HCT116 (cell line): ENCODE measurements at regions not wholly inside any gene's neighbourhood (a gene's known extent, or its start where the extent isn't known, plus 50 kb on each side); places are given as distances from the start of the nearest gene placed in this dataset.
"Not testable (repeated sequence)": the region's sequence is repeated elsewhere in the genome, so short reads cannot be mapped to it uniquely, and the experiment has no call there.

ENCODE experiments used
- ATAC-seq: fragments of 200-7000 bp; cut with Tn5 transposase; 2 replicates; pipeline ENCODE4 v1.9.1; 2020; ENCODE audit warnings: mild to moderate bottlenecking, moderate library complexity
- BruUV-seq: library from RNA; stranded (reverse); fragments of 400-500 nt; replicated peaks from 2 replicates; lab custom pipeline; 2021; lab: Mats Ljungman, UMichigan
- CTCF ChIA-PET: fragments of 300-600 bp; sonication (Branson Sonifier 250); formaldehyde crosslinking; loops from one replicate; lab custom pipeline; 2021; ENCODE audit warnings: antibody characterized with exemption; lab: Charles Lee
- POLR2A ChIA-PET: fragments of 300-600, 350-600 bp; sonication (Branson Sonifier 250); formaldehyde crosslinking; loops from one replicate; lab custom pipeline; 2021; ENCODE audit warnings: antibody characterized with exemption; lab: Charles Lee
- RAD21 ChIA-PET, 2 experiments: fragments of 300-600 bp; sonication (Branson Sonifier 250); formaldehyde crosslinking; loops; one replicate each; lab custom pipeline; 2023; ENCODE audit warnings: low total read pairs in 2 of 2; ENCODE audit not compliant: uncharacterized antibody in 2 of 2, unreplicated experiment in 2 of 2, low non-redundant PET in 1 of 2; lab: Charles Lee
- DNase-seq: peaks from one replicate; pipeline ENCODE4 v3.0.0-alpha.2; 2010; ENCODE audit warnings: low read depth, low spot score
- H2AFZ ChIP-seq: fragments of 200-600 bp; shearing (Covaris generic), sonication (generic); 2 replicates; pipeline ENCODE4 v1.6.1; 2017; ENCODE audit warnings: low read depth, mixed run types, mixed read lengths, antibody characterized with exemption, low read length; ENCODE audit not compliant: poor library complexity, severe bottlenecking
- H3K27ac ChIP-seq: 2 replicates; pipeline ENCODE4 v1.5.1; 2012; ENCODE audit warnings: low read depth, low read length
- H3K27me3 ChIP-seq: fragments of 200-600 bp; sonication (generic); 2 replicates; pipeline ENCODE4 v1.6.1; 2016; ENCODE audit warnings: mixed run types, low read length, mixed read lengths; ENCODE audit not compliant: insufficient read depth
- H3K36me3 ChIP-seq, 2 experiments: fragments of 200-500 bp in 1 of 2; fragments of 200-600 bp in 1 of 2; sonication (Bioruptor generic) in 1 of 2; sonication (generic) in 1 of 2; 2 replicates each; pipeline versions ENCODE4 v1.5.1 to v1.6.1; 2014 to 2016; ENCODE audit warnings: low read length in 2 of 2, inconsistent platforms in 1 of 2, mixed read lengths in 1 of 2, mixed run types in 1 of 2; ENCODE audit not compliant: insufficient read depth in 2 of 2, control insufficient read depth in 1 of 2
- H3K4me1 ChIP-seq, 2 experiments: fragments of 200-600 bp in 1 of 2; sonication (generic) in 1 of 2; 2 replicates each; pipeline versions ENCODE4 v1.5.1 to v1.6.1; 2012 to 2017; ENCODE audit warnings: low read length in 2 of 2, inconsistent platforms in 1 of 2, mild to moderate bottlenecking in 1 of 2, mixed read lengths in 1 of 2, mixed run types in 1 of 2, moderate library complexity in 1 of 2; ENCODE audit not compliant: insufficient read depth in 2 of 2, control insufficient read depth in 1 of 2
- H3K4me2 ChIP-seq: fragments of 200-600 bp; sonication (generic); 2 replicates; pipeline ENCODE4 v1.6.1; 2017; ENCODE audit warnings: mixed run types, low read length, mixed read lengths
- H3K4me3 ChIP-seq, 2 experiments: fragments of 200-600 bp in 1 of 2; sonication (generic) in 1 of 2; replicated peaks in 1 of 2; 2 replicates each; pipeline ENCODE4 v1.5.1; 2011 to 2016; ENCODE audit warnings: low read length in 2 of 2, control low read depth in 1 of 2, low read depth in 1 of 2, mild to moderate bottlenecking in 1 of 2, mixed read lengths in 1 of 2, mixed run types in 1 of 2
- H3K79me2 ChIP-seq: fragments of 200-600 bp; sonication (generic); 2 replicates; pipeline ENCODE4 v1.6.1; 2017; ENCODE audit warnings: mild to moderate bottlenecking, mixed run types, low read length, moderate library complexity, mixed read lengths; ENCODE audit not compliant: insufficient read depth
- H3K9ac ChIP-seq: fragments of 200-600 bp; sonication (generic); 2 replicates; pipeline ENCODE4 v1.6.1; 2016; ENCODE audit warnings: low read length, mixed read lengths
- H3K9me2 ChIP-seq: fragments of 200-600 bp; sonication (generic), shearing (Covaris generic); 2 replicates; pipeline ENCODE4 v1.6.1; 2017; ENCODE audit warnings: mixed run types, mild to moderate bottlenecking, moderate library complexity; ENCODE audit not compliant: insufficient read depth
- H3K9me3 ChIP-seq, 2 experiments: fragments of 200-500 bp in 1 of 2; fragments of 200-600 bp in 1 of 2; sonication (Bioruptor generic) in 1 of 2; sonication (generic) in 1 of 2; 2 replicates each; pipeline ENCODE4 v1.6.1; 2014 to 2017; ENCODE audit warnings: low read length in 2 of 2, mixed read lengths in 2 of 2, inconsistent platforms in 1 of 2, low read depth in 1 of 2, mild to moderate bottlenecking in 1 of 2, mixed run types in 1 of 2, moderate library complexity in 1 of 2; ENCODE audit not compliant: control insufficient read depth in 1 of 2, insufficient read depth in 1 of 2
- H4K20me1 ChIP-seq: fragments of 200-600 bp; sonication (generic), shearing (Covaris generic); 2 replicates; pipeline ENCODE4 v1.6.1; 2017; ENCODE audit warnings: mixed run types, mild to moderate bottlenecking, moderate library complexity; ENCODE audit not compliant: insufficient read depth
- ATF3 ChIP-seq: IDR thresholded peaks from 2 replicates; pipeline ENCODE4 v1.6.1; 2012
- CBX3 ChIP-seq: IDR thresholded peaks from 2 replicates; pipeline ENCODE4 v1.6.1; 2012; ENCODE audit warnings: low read depth
- ELF1 ChIP-seq: IDR thresholded peaks from 2 replicates; pipeline ENCODE4 v1.6.1; 2012; ENCODE audit warnings: low read depth, borderline replicate concordance
- FOSL1 ChIP-seq: IDR thresholded peaks from 2 replicates; pipeline ENCODE4 v1.6.1; 2012; ENCODE audit warnings: low read depth
- JUND ChIP-seq: IDR thresholded peaks from 2 replicates; pipeline ENCODE4 v1.6.1; 2012
- RAD21 ChIP-seq: IDR thresholded peaks from 2 replicates; pipeline ENCODE4 v1.6.1; 2012; ENCODE audit warnings: low read depth, mild to moderate bottlenecking
- SP1 ChIP-seq: IDR thresholded peaks from 2 replicates; pipeline ENCODE4 v1.6.1; 2012; ENCODE audit warnings: low read depth
- TCF7L2 ChIP-seq: IDR thresholded peaks from 2 replicates; pipeline ENCODE4 v1.7.0; 2011; ENCODE audit warnings: borderline replicate concordance, inconsistent platforms; ENCODE audit not compliant: insufficient read depth, insufficient read length; ENCODE audit errors: extremely low read depth
- YY1 ChIP-seq: IDR thresholded peaks from 2 replicates; pipeline ENCODE4 v1.6.1; 2011; ENCODE audit warnings: low read length, low read depth, moderate library complexity, mild to moderate bottlenecking; ENCODE audit not compliant: insufficient replicate concordance; ENCODE audit errors: extremely low read depth
- ZNF274 ChIP-seq: fragments of 200-500 bp; sonication (Bioruptor generic); IDR thresholded peaks from 2 replicates; pipeline ENCODE4 v1.6.1; 2014; ENCODE audit warnings: mild to moderate bottlenecking, low read depth, low read length, inconsistent platforms
- intact Hi-C: fragments of 100-400 bp; cut with micrococcal nuclease; formaldehyde crosslinking; loops from 2 replicates; pipeline ENCODE4 v1.10.0; 2022
- TF ChIP-seq, protein P1 (sequence below), 3 experiments: fragments of 200-600 bp in 1 of 3; sonication (generic) in 1 of 3; IDR thresholded peaks in 2 of 3; conservative IDR thresholded peaks in 1 of 3; 2 replicates each; pipeline ENCODE4 v1.5.1; 2012 to 2017; ENCODE audit warnings: low read depth in 2 of 3, low read length in 2 of 3, antibody characterized with exemption in 1 of 3, borderline replicate concordance in 1 of 3, control low read depth in 1 of 3, mild to moderate bottlenecking in 1 of 3, mixed read lengths in 1 of 3, mixed run types in 1 of 3, moderate library complexity in 1 of 3; ENCODE audit not compliant: insufficient read depth in 1 of 3

DNA sequence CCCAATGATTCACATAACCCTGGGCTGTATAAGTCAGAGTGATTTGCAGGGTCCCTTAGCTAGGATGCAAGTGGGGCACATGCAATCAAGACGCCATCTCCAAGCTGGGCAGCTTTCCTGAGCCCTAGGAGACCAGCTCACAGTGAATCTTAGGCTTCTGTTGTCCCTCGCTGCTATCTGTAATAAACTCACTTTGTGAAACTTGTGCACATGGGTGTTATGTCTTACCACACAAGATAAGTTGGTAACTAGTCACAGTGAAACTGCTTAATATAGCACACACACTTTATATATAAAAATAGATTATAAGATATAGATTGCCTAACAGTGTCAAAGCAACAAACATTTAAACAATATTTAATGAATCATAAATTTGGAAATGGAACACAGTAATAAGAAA lies 658.5 kb downstream of the SLCO4C1 start:
- POLR2A ChIA-PET: no interaction called here
- TF ChIP-seq YY1 (no peak), RAD21 (no peak), SP1 (no peak), ATF3 (no peak), ELF1 (no peak), CBX3 (no peak), JUND (no peak), ZNF274 (no peak), FOSL1 (no peak), TCF7L2 (no peak)
- TF ChIP-seq, protein P1, sequence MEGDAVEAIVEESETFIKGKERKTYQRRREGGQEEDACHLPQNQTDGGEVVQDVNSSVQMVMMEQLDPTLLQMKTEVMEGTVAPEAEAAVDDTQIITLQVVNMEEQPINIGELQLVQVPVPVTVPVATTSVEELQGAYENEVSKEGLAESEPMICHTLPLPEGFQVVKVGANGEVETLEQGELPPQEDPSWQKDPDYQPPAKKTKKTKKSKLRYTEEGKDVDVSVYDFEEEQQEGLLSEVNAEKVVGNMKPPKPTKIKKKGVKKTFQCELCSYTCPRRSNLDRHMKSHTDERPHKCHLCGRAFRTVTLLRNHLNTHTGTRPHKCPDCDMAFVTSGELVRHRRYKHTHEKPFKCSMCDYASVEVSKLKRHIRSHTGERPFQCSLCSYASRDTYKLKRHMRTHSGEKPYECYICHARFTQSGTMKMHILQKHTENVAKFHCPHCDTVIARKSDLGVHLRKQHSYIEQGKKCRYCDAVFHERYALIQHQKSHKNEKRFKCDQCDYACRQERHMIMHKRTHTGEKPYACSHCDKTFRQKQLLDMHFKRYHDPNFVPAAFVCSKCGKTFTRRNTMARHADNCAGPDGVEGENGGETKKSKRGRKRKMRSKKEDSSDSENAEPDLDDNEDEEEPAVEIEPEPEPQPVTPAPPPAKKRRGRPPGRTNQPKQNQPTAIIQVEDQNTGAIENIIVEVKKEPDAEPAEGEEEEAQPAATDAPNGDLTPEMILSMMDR (IDR thresholded peaks at IDR 0.05 in 2 of 3, conservative IDR thresholded peaks at IDR 0.05 in 1 of 3; ENCODE audit: borderline replicate concordance in 1 of 3, insufficient read depth in 1 of 3, low read depth in 2 of 3, low read length in 2 of 3): no peak
- TF ChIP-seq, all 23 proteins: peak for 0
- BruUV-seq: no TSS peak
- Histone ChIP-seq H3K9me2 (no peaks in the 10 kb centered on the region; the same call in 1 of the 2 replicates), H3K4me2 (no peak overlapping the region), H3K4me3 (no peak overlapping the region), H3K4me1 (no peaks in the 10 kb centered on the region), H3K9me3 (0 out of 4 replicates have a peak, but pooled peaks cover 0 to 3% of the 10 kb centered on the region in 2 experiments), H3K79me2 (no peaks in the 10 kb centered on the region), H2AFZ (no peak overlapping the region), H3K36me3 (no peaks in the 10 kb centered on the region), H4K20me1 (no peaks in the 10 kb centered on the region), H3K27me3 (no peaks in the 10 kb centered on the region), H3K9ac (no peak overlapping the region), H3K27ac (no peak overlapping the region)
- intact Hi-C loops: no loop called here
- no peak for DNase-seq
- ATAC-seq: no peak
- ChIA-PET CTCF (no interaction called here), RAD21 (no interaction called here)

- RAD21 ChIA-PET, H3K4me2 ChIP-seq, H2AFZ ChIP-seq, H4K20me1 ChIP-seq, ATAC-seq, H3K27ac ChIP-seq, H3K79me2 ChIP-seq, H3K9me3 ChIP-seq, H3K4me3 ChIP-seq, H3K36me3 ChIP-seq, POLR2A ChIA-PET, H3K9me2 ChIP-seq, CTCF ChIA-PET, DNase-seq, H3K27me3 ChIP-seq, H3K4me1 ChIP-seq, H3K9ac ChIP-seq, intact Hi-C loops, BruUV-seq: not testable (repeated sequence)
Observed at GRCh38 chr5:101627770-101628169, 668.3 kb downstream of the SLCO4C1 start.
